Endothelial cell of umbilical vein (primary cell): ENCODE measurements at regions not wholly inside any gene's neighbourhood (a gene's known extent, or its start where the extent isn't known, plus 50 kb on each side); places are given as distances from the start of the nearest gene placed in this dataset.
"Not testable (repeated sequence)": the region's sequence is repeated elsewhere in the genome, so short reads cannot be mapped to it uniquely, and the experiment has no call there.

Source experiments
- BruUV-seq: library from RNA; stranded (reverse); fragments of 400-500 nt; replicated peaks from 2 replicates; lab custom pipeline; 2021; lab: Mats Ljungman, UMichigan
- CTCF ChIA-PET: fragments of 300-600, 350-600 bp; sonication (Branson Sonifier 250); formaldehyde crosslinking; loops from one replicate; lab custom pipeline; 2021; ENCODE audit warnings: antibody characterized with exemption, inconsistent platforms; lab: Charles Lee
- POLR2A ChIA-PET: fragments of 300-600, 350-600 bp; sonication (Branson Sonifier 250); formaldehyde crosslinking; loops from one replicate; lab custom pipeline; 2021; ENCODE audit warnings: antibody characterized with exemption, inconsistent platforms; lab: Charles Lee
- DNase-seq: peaks from one replicate; pipeline ENCODE4 v3.0.0-alpha.2; 2011; ENCODE audit warnings: low read depth, low spot score
- FAIRE-seq: peaks from 2 replicates; lab custom pipeline; 2011; peaks lifted over from hg19 to GRCh38; lab: Jason Lieb, UNC
- H2AFZ ChIP-seq: 2 replicates; pipeline ENCODE4 v1.6.0; 2012; ENCODE audit warnings: low read depth, low read length, control low read depth, inconsistent platforms
- H3K27ac ChIP-seq: 2 replicates; pipeline ENCODE4 v1.5.1; 2011; ENCODE audit warnings: low read depth, mild to moderate bottlenecking, control low read depth, low read length, moderate library complexity; ENCODE audit not compliant: insufficient read depth
- H3K27me3 ChIP-seq, 2 experiments: 2 replicates each; pipeline versions ENCODE4 v1.6.0 to v1.6.1; 2011; ENCODE audit warnings: low read length in 2 of 2, mixed read lengths in 1 of 2; ENCODE audit not compliant: control insufficient read depth in 2 of 2, insufficient read depth in 2 of 2
- H3K36me3 ChIP-seq, 2 experiments: 2 replicates in 1 of 2; 3 replicates in 1 of 2; pipeline ENCODE4 v1.5.1; 2011; ENCODE audit warnings: low read length in 2 of 2, mild to moderate bottlenecking in 1 of 2, moderate library complexity in 1 of 2; ENCODE audit not compliant: control insufficient read depth in 2 of 2, insufficient read depth in 2 of 2; ENCODE audit errors: extremely low read depth in 1 of 2
- H3K4me1 ChIP-seq: 3 replicates; pipeline ENCODE4 v1.5.1; 2011; ENCODE audit warnings: mild to moderate bottlenecking, low read length; ENCODE audit not compliant: control insufficient read depth, insufficient read depth; ENCODE audit errors: extremely low read depth
- H3K4me2 ChIP-seq: 2 replicates; pipeline ENCODE4 v1.6.1; 2011; ENCODE audit warnings: low read length, control low read depth, mixed read lengths; ENCODE audit not compliant: insufficient read depth
- H3K4me3 ChIP-seq, 3 experiments: fragments of 200-600 bp in 1 of 3; sonication (generic), shearing (Covaris generic) in 1 of 3; replicated peaks in 1 of 3; 2 replicates each; pipeline ENCODE4 v1.5.1; 2011 to 2016; ENCODE audit warnings: control low read depth in 3 of 3, low read length in 3 of 3, mild to moderate bottlenecking in 2 of 3, inconsistent platforms in 1 of 3, low read depth in 1 of 3, moderate library complexity in 1 of 3; ENCODE audit not compliant: insufficient read depth in 1 of 3
- H3K79me2 ChIP-seq: 2 replicates; pipeline ENCODE4 v1.6.0; 2012; ENCODE audit warnings: low read length, inconsistent platforms; ENCODE audit not compliant: control insufficient read depth, insufficient read depth
- H3K9ac ChIP-seq: replicated peaks from 2 replicates; pipeline ENCODE3; 2011; ENCODE audit warnings: low read length, control low read depth; ENCODE audit not compliant: insufficient read depth; ENCODE audit errors: extremely low read depth
- H3K9me1 ChIP-seq: replicated peaks from 3 replicates; pipeline ENCODE4 v1.6.0; 2011; ENCODE audit warnings: mild to moderate bottlenecking, low read length; ENCODE audit not compliant: control insufficient read depth, insufficient read depth; ENCODE audit errors: extremely low read depth
- H3K9me3 ChIP-seq: replicated peaks from 2 replicates; pipeline ENCODE4 v1.5.1; 2012; ENCODE audit warnings: low read length, inconsistent platforms; ENCODE audit not compliant: control insufficient read depth, insufficient read depth
- H4K20me1 ChIP-seq: replicated peaks from 2 replicates; pipeline ENCODE3; 2011; ENCODE audit warnings: mild to moderate bottlenecking, low read length; ENCODE audit not compliant: control insufficient read depth, insufficient read depth; ENCODE audit errors: extremely low read depth
- CTCF ChIP-seq, 2 donors: IDR thresholded peaks; 1 replicate in 1 of 2; 2 replicates in 1 of 2; pipeline ENCODE4 v1.5.1; 2011; ENCODE audit warnings: low read length in 2 of 2, mild to moderate bottlenecking in 2 of 2, moderate library complexity in 2 of 2, control low read depth in 1 of 2, inconsistent platforms in 1 of 2, low read depth in 1 of 2; ENCODE audit not compliant: insufficient read depth in 1 of 2; ENCODE audit errors: extremely low read depth in 1 of 2
- MYC ChIP-seq: IDR thresholded peaks from one replicate; pipeline ENCODE4 v1.6.1; 2011; ENCODE audit warnings: mild to moderate bottlenecking, low read depth, low read length
- dilution Hi-C: fragments of 300-500 bp; cut with MboI; formaldehyde crosslinking; loops from one replicate; pipeline ENCODE4 v1.15.0; 2019; ENCODE audit warnings: low sequenced_read_pairs; ENCODE audit not compliant: extremely low pct_ligation_motif_present
- intact Hi-C: fragments of 100-400 bp; cut with micrococcal nuclease; formaldehyde crosslinking; loops from one replicate; pipeline ENCODE4 v1.10.0; 2022

GRCh38 chr18:70781860-70782453 is 493.1 kb downstream of the SOCS6 start:
- no TSS peak for BruUV-seq
- FAIRE-seq (peak; percentile 76), DNase-seq (peak; percentile 72)
- Histone ChIP-seq H3K9ac (no peak overlapping the region), H3K9me1 (no peaks in the 10 kb centered on the region), H3K4me2 (no peak overlapping the region), H3K27me3 (no peaks in the 10 kb centered on the region), H3K36me3 (no peaks in the 10 kb centered on the region), H4K20me1 (no peaks in the 10 kb centered on the region), H3K4me1 (no peaks in the 10 kb centered on the region), H3K27ac (no peak overlapping the region), H3K4me3 (no peak overlapping the region), H2AFZ (no peak overlapping the region), H3K9me3 (no peaks in the 10 kb centered on the region), H3K79me2 (no peaks in the 10 kb centered on the region)
- intact Hi-C loops (loop anchor here (1.0 to 5.0 kb wide), 6 partner anchors 148 to 1890 kb away; partner anchors contain the start of gene CBLN2), dilution Hi-C loops (no loop called here)
- POLR2A ChIA-PET = no interaction called here
- CTCF ChIA-PET = interaction anchor here (0.6 to 2.4 kb wide), 55 partner anchors 8 to 1981 kb away, joined by 3 to 94 read pairs (median 3); partner anchors contain the start of gene CBLN2
- no peak for TF ChIP-seq MYC
- TF ChIP-seq CTCF (IDR thresholded peaks at IDR 0.05; ENCODE audit: extremely low read depth in 1 of 2, insufficient read depth in 1 of 2, low read depth in 1 of 2, low read length in 2 of 2) = peak; percentile 72

GRCh38 chr18:70766254-70766653 is 477.4 kb downstream of the SOCS6 start:
- CTCF ChIA-PET = interaction anchor here (1.7 to 1.9 kb wide), 2 partner anchors 9 to 16 kb away, joined by 10 to 11 read pairs; no protein-coding TSS in a partner anchor
- H3K9ac ChIP-seq, H3K4me3 ChIP-seq, H3K9me1 ChIP-seq, DNase-seq, BruUV-seq, POLR2A ChIA-PET, H2AFZ ChIP-seq, H3K36me3 ChIP-seq, dilution Hi-C loops, FAIRE-seq, H3K4me1 ChIP-seq, intact Hi-C loops, H3K9me3 ChIP-seq, H4K20me1 ChIP-seq, H3K27me3 ChIP-seq, H3K4me2 ChIP-seq, H3K79me2 ChIP-seq, H3K27ac ChIP-seq: not testable (repeated sequence)
